Endothelial cell of umbilical vein (primary cell): ENCODE measurements at regions not wholly inside any gene's neighbourhood (a gene's known extent, or its start where the extent isn't known, plus 50 kb on each side); places are given as distances from the start of the nearest gene placed in this dataset.

Source experiments
- BruUV-seq: library from RNA; stranded (reverse); fragments of 400-500 nt; replicated peaks from 2 replicates; lab custom pipeline; 2021; lab: Mats Ljungman, UMichigan
- CTCF ChIA-PET: fragments of 300-600, 350-600 bp; sonication (Branson Sonifier 250); formaldehyde crosslinking; loops from one replicate; lab custom pipeline; 2021; ENCODE audit warnings: antibody characterized with exemption, inconsistent platforms; lab: Charles Lee
- POLR2A ChIA-PET: fragments of 300-600, 350-600 bp; sonication (Branson Sonifier 250); formaldehyde crosslinking; loops from one replicate; lab custom pipeline; 2021; ENCODE audit warnings: antibody characterized with exemption, inconsistent platforms; lab: Charles Lee
- DNase-seq: peaks from one replicate; pipeline ENCODE4 v3.0.0-alpha.2; 2011; ENCODE audit warnings: low read depth, low spot score
- FAIRE-seq: peaks from 2 replicates; lab custom pipeline; 2011; peaks lifted over from hg19 to GRCh38; lab: Jason Lieb, UNC
- H2AFZ ChIP-seq: 2 replicates; pipeline ENCODE4 v1.6.0; 2012; ENCODE audit warnings: low read depth, low read length, control low read depth, inconsistent platforms
- H3K27ac ChIP-seq: 2 replicates; pipeline ENCODE4 v1.5.1; 2011; ENCODE audit warnings: low read depth, mild to moderate bottlenecking, control low read depth, low read length, moderate library complexity; ENCODE audit not compliant: insufficient read depth
- H3K27me3 ChIP-seq, 2 experiments: 2 replicates each; pipeline versions ENCODE4 v1.6.0 to v1.6.1; 2011; ENCODE audit warnings: low read length in 2 of 2, mixed read lengths in 1 of 2; ENCODE audit not compliant: control insufficient read depth in 2 of 2, insufficient read depth in 2 of 2
- H3K36me3 ChIP-seq, 2 experiments: 2 replicates in 1 of 2; 3 replicates in 1 of 2; pipeline ENCODE4 v1.5.1; 2011; ENCODE audit warnings: low read length in 2 of 2, mild to moderate bottlenecking in 1 of 2, moderate library complexity in 1 of 2; ENCODE audit not compliant: control insufficient read depth in 2 of 2, insufficient read depth in 2 of 2; ENCODE audit errors: extremely low read depth in 1 of 2
- H3K4me1 ChIP-seq: 3 replicates; pipeline ENCODE4 v1.5.1; 2011; ENCODE audit warnings: mild to moderate bottlenecking, low read length; ENCODE audit not compliant: control insufficient read depth, insufficient read depth; ENCODE audit errors: extremely low read depth
- H3K4me2 ChIP-seq: 2 replicates; pipeline ENCODE4 v1.6.1; 2011; ENCODE audit warnings: low read length, control low read depth, mixed read lengths; ENCODE audit not compliant: insufficient read depth
- H3K4me3 ChIP-seq, 3 experiments: fragments of 200-600 bp in 1 of 3; sonication (generic), shearing (Covaris generic) in 1 of 3; replicated peaks in 1 of 3; 2 replicates each; pipeline ENCODE4 v1.5.1; 2011 to 2016; ENCODE audit warnings: control low read depth in 3 of 3, low read length in 3 of 3, mild to moderate bottlenecking in 2 of 3, inconsistent platforms in 1 of 3, low read depth in 1 of 3, moderate library complexity in 1 of 3; ENCODE audit not compliant: insufficient read depth in 1 of 3
- H3K79me2 ChIP-seq: 2 replicates; pipeline ENCODE4 v1.6.0; 2012; ENCODE audit warnings: low read length, inconsistent platforms; ENCODE audit not compliant: control insufficient read depth, insufficient read depth
- H3K9ac ChIP-seq: replicated peaks from 2 replicates; pipeline ENCODE3; 2011; ENCODE audit warnings: low read length, control low read depth; ENCODE audit not compliant: insufficient read depth; ENCODE audit errors: extremely low read depth
- H3K9me1 ChIP-seq: replicated peaks from 3 replicates; pipeline ENCODE4 v1.6.0; 2011; ENCODE audit warnings: mild to moderate bottlenecking, low read length; ENCODE audit not compliant: control insufficient read depth, insufficient read depth; ENCODE audit errors: extremely low read depth
- H3K9me3 ChIP-seq: replicated peaks from 2 replicates; pipeline ENCODE4 v1.5.1; 2012; ENCODE audit warnings: low read length, inconsistent platforms; ENCODE audit not compliant: control insufficient read depth, insufficient read depth
- H4K20me1 ChIP-seq: replicated peaks from 2 replicates; pipeline ENCODE3; 2011; ENCODE audit warnings: mild to moderate bottlenecking, low read length; ENCODE audit not compliant: control insufficient read depth, insufficient read depth; ENCODE audit errors: extremely low read depth
- EZH2 ChIP-seq: IDR thresholded peaks from 2 replicates; pipeline ENCODE4 v1.6.1; 2012; ENCODE audit warnings: borderline replicate concordance, low read depth, mild to moderate bottlenecking, moderate library complexity, low read length, inconsistent platforms; ENCODE audit not compliant: severe bottlenecking
- FOS ChIP-seq: IDR thresholded peaks from 2 replicates; pipeline ENCODE4 v1.6.1; 2011; ENCODE audit warnings: mild to moderate bottlenecking, low read length, moderate library complexity, borderline replicate concordance; ENCODE audit not compliant: insufficient read depth
- GATA2 ChIP-seq: IDR thresholded peaks from 2 replicates; pipeline ENCODE4 v1.7.0; 2011; ENCODE audit warnings: low read depth, mild to moderate bottlenecking, moderate library complexity, mixed read lengths, low read length; ENCODE audit not compliant: insufficient read length, insufficient read depth
- JUN ChIP-seq: IDR thresholded peaks from 2 replicates; pipeline ENCODE4 v1.6.1; 2011; ENCODE audit warnings: borderline replicate concordance, low read depth; ENCODE audit not compliant: insufficient read length, insufficient read depth
- MYC ChIP-seq: IDR thresholded peaks from one replicate; pipeline ENCODE4 v1.6.1; 2011; ENCODE audit warnings: mild to moderate bottlenecking, low read depth, low read length
- POLR2A ChIP-seq: IDR thresholded peaks from 2 replicates; pipeline ENCODE4 v1.6.1; 2012; ENCODE audit warnings: low read depth, mild to moderate bottlenecking, control low read depth, low read length
- POLR2AphosphoS5 ChIP-seq: IDR thresholded peaks from 2 replicates; pipeline ENCODE4 v1.6.1; 2012; ENCODE audit warnings: low read depth, mild to moderate bottlenecking, control low read depth, low read length, moderate library complexity; ENCODE audit not compliant: insufficient read depth
- dilution Hi-C: fragments of 300-500 bp; cut with MboI; formaldehyde crosslinking; loops from one replicate; pipeline ENCODE4 v1.15.0; 2019; ENCODE audit warnings: low sequenced_read_pairs; ENCODE audit not compliant: extremely low pct_ligation_motif_present
- intact Hi-C: fragments of 100-400 bp; cut with micrococcal nuclease; formaldehyde crosslinking; loops from one replicate; pipeline ENCODE4 v1.10.0; 2022
- TF ChIP-seq, protein P1 (sequence below), 2 donors: IDR thresholded peaks; 1 replicate in 1 of 2; 2 replicates in 1 of 2; pipeline ENCODE4 v1.5.1; 2011; ENCODE audit warnings: low read length in 2 of 2, mild to moderate bottlenecking in 2 of 2, moderate library complexity in 2 of 2, control low read depth in 1 of 2, inconsistent platforms in 1 of 2, low read depth in 1 of 2; ENCODE audit not compliant: insufficient read depth in 1 of 2; ENCODE audit errors: extremely low read depth in 1 of 2
- TF ChIP-seq, protein P2 (sequence below): IDR thresholded peaks from 2 replicates; pipeline ENCODE4 v1.6.1; 2011; ENCODE audit not compliant: insufficient read depth, insufficient read length

DNA sequence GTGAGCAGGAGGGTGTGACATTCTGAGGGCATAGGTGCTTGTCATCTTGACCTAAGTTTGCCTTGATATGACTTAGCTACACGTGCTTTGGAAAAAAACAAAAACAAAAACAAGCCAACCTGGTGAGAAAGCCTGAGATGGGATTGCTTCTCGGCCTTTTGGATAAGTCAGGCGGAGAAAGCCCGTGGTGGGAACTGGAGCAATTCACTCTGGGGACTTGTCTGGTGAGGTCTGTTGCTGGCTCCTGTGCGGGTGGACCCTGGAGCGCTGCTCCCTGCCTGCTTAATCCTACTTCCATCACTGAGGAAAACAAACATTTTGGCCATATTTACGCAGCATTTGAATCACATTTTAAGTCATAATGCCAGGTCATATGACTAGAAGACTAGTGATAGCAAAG is 100.3 kb downstream of the SNX19 start:
- Histone ChIP-seq H4K20me1 (no peaks in the 10 kb centered on the region), H3K27ac (no peak overlapping the region), H3K9me1 (no peaks in the 10 kb centered on the region), H3K36me3 (no peaks in the 10 kb centered on the region), H3K4me1 (no peaks in the 10 kb centered on the region), H3K9me3 (no peaks in the 10 kb centered on the region), H3K79me2 (no peaks in the 10 kb centered on the region), H3K27me3 (peaks cover 0 to 2% of the 10 kb centered on the region in 2 experiments), H3K4me3 (no peak overlapping the region), H3K9ac (no peak overlapping the region), H3K4me2 (no peak overlapping the region), H2AFZ (no peak overlapping the region)
- CTCF ChIA-PET = no interaction called here
- dilution Hi-C loops (no loop called here), intact Hi-C loops (no loop called here)
- FAIRE-seq (no peak), DNase-seq (no peak)
- TF ChIP-seq, protein P1, sequence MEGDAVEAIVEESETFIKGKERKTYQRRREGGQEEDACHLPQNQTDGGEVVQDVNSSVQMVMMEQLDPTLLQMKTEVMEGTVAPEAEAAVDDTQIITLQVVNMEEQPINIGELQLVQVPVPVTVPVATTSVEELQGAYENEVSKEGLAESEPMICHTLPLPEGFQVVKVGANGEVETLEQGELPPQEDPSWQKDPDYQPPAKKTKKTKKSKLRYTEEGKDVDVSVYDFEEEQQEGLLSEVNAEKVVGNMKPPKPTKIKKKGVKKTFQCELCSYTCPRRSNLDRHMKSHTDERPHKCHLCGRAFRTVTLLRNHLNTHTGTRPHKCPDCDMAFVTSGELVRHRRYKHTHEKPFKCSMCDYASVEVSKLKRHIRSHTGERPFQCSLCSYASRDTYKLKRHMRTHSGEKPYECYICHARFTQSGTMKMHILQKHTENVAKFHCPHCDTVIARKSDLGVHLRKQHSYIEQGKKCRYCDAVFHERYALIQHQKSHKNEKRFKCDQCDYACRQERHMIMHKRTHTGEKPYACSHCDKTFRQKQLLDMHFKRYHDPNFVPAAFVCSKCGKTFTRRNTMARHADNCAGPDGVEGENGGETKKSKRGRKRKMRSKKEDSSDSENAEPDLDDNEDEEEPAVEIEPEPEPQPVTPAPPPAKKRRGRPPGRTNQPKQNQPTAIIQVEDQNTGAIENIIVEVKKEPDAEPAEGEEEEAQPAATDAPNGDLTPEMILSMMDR (IDR thresholded peaks at IDR 0.05; ENCODE audit: extremely low read depth in 1 of 2, insufficient read depth in 1 of 2, low read depth in 1 of 2, low read length in 2 of 2) = no peak
- TF ChIP-seq FOS = no peak
- TF ChIP-seq EZH2 = no peak
- TF ChIP-seq JUN = no peak
- no peak for TF ChIP-seq POLR2AphosphoS5
- no peak for TF ChIP-seq POLR2A
- TF ChIP-seq MYC = no peak
- TF ChIP-seq GATA2 = no peak
- TF ChIP-seq, protein P2, sequence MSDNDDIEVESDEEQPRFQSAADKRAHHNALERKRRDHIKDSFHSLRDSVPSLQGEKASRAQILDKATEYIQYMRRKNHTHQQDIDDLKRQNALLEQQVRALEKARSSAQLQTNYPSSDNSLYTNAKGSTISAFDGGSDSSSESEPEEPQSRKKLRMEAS = no peak
- BruUV-seq = no TSS peak
- POLR2A ChIA-PET = no interaction called here
